Vagina (tissue), 2 donors: ENCODE measurements at regions not wholly inside any gene's neighbourhood (a gene's known extent, or its start where the extent isn't known, plus 50 kb on each side); places are given as distances from the start of the nearest gene placed in this dataset.

ENCODE experiments used
- POLR2A ChIP-seq, 2 donors: fragments of 450-650 bp; IDR thresholded peaks; one replicate each; pipeline ENCODE4 v1.6.1; 2017; ENCODE audit warnings: antibody characterized with exemption in 2 of 2, mild to moderate bottlenecking in 2 of 2, moderate library complexity in 2 of 2
- TF ChIP-seq, protein P1 (sequence below), 3 experiments: fragments of 450-650 bp in 2 of 3; fragments of 200-600 bp in 1 of 3; sonication (generic) in 1 of 3; IDR thresholded peaks; one replicate each; pipeline ENCODE4 v1.5.1; 2017 to 2019; ENCODE audit warnings: antibody characterized with exemption in 3 of 3, mild to moderate bottlenecking in 2 of 3, moderate library complexity in 2 of 3

DNA sequence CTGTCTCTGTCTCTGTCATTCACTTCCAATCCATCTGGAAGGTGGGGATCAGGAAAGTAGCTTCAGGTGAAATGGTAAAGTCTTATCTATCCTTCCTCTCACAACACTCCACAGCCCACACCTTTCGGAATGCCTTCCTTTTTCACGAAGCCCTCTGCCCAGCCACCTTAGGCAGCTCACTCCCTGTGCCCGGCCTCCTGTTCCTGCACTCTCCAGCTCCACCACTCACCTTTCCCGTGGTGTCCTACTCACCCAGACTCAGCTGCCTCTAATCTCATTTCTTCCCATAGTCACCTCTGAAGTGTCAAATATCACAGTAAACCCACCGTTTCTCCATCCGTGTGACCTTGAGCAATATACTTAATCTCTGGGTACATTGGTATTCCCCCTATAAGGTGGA is 100.9 kb upstream of the C7orf33 start:
- TF ChIP-seq, protein P1, sequence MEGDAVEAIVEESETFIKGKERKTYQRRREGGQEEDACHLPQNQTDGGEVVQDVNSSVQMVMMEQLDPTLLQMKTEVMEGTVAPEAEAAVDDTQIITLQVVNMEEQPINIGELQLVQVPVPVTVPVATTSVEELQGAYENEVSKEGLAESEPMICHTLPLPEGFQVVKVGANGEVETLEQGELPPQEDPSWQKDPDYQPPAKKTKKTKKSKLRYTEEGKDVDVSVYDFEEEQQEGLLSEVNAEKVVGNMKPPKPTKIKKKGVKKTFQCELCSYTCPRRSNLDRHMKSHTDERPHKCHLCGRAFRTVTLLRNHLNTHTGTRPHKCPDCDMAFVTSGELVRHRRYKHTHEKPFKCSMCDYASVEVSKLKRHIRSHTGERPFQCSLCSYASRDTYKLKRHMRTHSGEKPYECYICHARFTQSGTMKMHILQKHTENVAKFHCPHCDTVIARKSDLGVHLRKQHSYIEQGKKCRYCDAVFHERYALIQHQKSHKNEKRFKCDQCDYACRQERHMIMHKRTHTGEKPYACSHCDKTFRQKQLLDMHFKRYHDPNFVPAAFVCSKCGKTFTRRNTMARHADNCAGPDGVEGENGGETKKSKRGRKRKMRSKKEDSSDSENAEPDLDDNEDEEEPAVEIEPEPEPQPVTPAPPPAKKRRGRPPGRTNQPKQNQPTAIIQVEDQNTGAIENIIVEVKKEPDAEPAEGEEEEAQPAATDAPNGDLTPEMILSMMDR (IDR thresholded peaks at IDR 0.05), result no peak
- TF ChIP-seq POLR2A (IDR thresholded peaks at IDR 0.05), result no peak
